GM19397 (cell line): ENCODE measurements at regions not wholly inside any gene's neighbourhood (a gene's known extent, or its start where the extent isn't known, plus 50 kb on each side); places are given as distances from the start of the nearest gene placed in this dataset.
"Not testable (repeated sequence)": the region's sequence is repeated elsewhere in the genome, so short reads cannot be mapped to it uniquely, and the experiment has no call there.

ENCODE experiments used
- ATAC-seq: cut with Tn5 transposase; IDR thresholded peaks from one replicate; pipeline ENCODE4 v1.9.1; 2021; ENCODE audit warnings: mild to moderate bottlenecking, moderate library complexity; ENCODE audit not compliant: unreplicated experiment

DNA sequence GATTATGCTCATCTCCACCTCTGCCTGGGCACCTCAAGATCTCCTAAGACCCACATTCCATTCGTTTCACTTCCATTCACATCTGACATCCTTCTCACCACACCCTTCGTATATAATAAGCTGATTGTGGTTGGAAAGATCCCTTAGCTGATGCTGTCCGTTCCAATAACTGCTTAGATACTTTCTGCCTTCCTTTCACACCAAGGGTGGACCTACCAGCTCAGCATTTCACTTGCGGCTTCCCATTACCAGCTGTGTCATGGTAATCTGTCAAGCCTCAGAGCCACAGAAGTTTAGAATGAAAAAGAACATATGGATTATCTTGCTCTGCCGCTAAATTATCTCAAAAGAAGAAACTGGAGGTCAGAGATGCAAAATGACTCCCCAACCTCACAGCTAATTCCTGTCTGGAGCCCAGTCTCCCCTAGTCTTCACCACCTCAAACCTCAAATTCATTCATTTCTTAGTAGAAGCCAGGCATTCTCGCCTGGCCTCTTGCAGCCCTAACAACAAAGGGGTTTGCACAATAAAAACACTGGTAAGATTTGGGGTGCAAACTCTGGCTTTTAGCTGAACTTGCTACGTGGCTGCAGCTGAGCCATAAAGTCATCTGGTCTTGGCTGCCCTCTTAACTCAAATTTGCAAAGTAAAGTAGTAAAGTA, 182.8 kb upstream of the HS3ST3A1 start:
- ATAC-seq: no peak

DNA sequence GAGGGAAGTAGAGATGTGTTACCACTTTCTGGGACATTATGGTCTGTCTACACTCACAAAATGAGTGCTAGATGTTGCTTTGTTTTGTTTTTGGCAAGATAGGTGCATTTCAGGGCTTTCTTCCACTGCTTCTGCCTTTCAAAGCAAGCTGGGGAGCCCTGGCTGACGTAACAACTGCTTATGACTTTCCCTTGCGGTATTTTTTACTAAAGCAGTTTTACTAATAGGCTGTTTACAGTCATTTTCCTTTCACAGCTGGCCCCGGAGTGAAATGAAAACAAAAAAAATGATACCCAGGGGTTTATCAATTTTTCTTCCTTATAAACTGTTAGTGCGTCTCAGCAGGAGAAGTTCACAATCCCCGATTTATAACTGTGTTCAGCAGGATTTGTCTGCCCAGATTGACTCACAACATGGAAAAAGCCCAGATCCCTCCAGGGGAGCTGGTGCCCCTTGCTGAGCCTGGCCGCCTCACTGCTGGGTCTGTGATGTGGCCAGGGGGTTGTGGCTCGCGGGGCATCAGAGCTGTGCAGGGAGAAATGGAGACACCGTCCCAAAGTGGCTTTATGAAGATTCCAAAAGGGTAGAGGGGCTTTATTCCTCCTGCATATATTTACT, 184.4 kb upstream of the HS3ST3A1 start:
- ATAC-seq: no peak

DNA sequence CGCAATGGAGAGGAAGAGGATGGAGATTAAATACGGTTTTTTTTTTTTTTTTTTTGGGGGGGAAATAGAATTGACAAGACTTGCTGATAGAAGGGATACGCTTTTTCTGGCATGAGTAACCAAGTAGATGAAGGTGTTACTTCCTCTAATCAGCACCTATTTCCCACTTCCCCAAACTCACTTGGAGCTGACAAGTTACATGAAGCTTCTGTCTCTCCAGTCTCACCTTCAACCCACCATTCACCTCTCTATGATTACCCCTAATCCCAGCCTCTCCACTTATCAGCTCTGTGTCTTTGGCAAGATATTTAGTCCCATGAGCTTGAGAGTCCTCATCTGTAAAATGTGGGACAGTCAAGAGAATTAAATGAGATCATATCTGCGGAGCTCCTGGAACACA, 185.9 kb upstream of the HS3ST3A1 start:
- ATAC-seq: no peak

- ATAC-seq: no peak
These were observed 186.7 kb upstream of the HS3ST3A1 start for GRCh38 chr17:13788385-13788784.

DNA sequence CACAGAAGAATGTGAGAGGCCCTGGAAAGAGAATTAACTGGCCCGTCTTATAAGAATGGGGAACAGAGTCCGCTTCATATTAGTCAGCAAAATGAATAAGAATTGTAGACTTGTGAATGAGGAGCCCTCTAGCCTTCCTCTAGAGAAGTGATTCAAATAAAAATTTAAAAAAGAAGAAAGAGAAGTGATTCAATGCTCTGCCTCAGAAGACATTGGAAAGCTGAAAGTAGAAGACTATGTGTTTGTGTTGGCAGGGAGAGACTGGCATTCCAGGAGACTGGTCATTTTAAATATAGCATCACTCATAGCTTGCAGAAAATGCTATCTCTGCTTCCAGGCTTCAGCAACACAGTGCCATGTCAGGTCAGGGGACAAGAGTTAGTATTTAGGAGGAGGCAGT, 190.6 kb upstream of the HS3ST3A1 start:
- no peak for ATAC-seq

DNA sequence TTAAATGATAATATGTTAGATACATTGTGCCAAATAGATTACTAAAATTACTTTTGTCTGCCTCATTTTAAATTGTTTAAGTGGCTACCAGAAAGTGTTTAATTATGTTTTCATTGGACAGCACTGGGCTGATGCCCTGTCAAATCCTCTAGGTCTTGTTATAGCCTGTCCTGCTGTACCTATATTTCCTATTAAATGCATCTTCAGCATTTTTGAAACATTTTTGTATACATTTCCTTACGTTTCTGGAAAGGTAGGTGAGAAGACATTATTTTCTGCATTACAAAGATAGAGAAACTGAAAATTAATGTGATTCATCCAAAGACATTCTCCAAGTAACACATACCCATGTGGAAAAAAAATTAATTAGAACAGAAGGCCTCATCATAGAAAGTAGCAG, 192.2 kb upstream of the HS3ST3A1 start:
- no peak for ATAC-seq

DNA sequence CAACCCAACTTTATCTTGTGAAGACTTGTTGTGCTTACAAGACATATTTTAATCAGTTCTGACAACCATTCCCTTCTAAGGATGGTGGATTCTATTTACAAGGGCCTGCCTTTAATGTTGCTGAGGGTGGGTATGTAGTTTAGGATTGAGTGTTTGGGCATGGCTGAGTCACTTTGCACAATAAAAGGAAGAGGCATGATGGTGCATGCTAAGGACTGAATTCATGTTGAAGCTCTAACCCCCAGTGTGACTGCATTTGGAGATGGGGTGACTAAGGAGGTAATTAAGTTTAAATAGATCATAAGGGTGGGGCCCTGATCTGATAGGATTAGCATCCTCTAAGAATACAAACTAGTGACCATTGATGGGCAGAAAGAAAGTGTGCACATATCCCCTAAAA, 196.1 kb upstream of the HS3ST3A1 start:
- no peak for ATAC-seq

- ATAC-seq: no peak
These were observed 204.4 kb upstream of the HS3ST3A1 start for GRCh38 chr17:13806092-13806491.

- no peak for ATAC-seq
These were observed 205.4 kb upstream of the HS3ST3A1 start for GRCh38 chr17:13807103-13807502.

GRCh38 chr17:13812350-13812749, 210.6 kb upstream of the HS3ST3A1 start:
- no peak for ATAC-seq

GRCh38 chr17:13813347-13814240, 211.9 kb upstream of the HS3ST3A1 start:
- ATAC-seq: no peak

DNA sequence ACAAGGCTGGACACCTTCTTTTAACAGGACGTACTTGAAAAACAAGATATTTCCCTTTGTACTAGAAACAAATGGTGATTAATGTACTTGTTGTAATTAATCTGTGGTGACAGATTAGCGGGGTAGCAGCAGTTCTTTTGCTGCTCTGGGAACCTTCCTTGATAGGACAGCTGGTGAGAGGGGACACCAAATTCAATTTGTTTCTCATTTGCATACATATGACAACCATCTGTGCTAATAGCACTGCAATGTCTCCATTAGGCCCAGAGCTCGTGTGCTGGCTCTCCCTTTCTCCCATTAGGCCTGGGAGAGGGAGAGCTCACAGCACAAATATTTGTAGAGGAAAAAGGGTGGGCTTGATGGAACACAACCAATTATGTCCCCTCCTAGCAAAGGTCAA, 221.0 kb upstream of the HS3ST3A1 start:
- no peak for ATAC-seq

- ATAC-seq: no peak
These were observed 223.9 kb upstream of the HS3ST3A1 start for GRCh38 chr17:13825526-13826040.

DNA sequence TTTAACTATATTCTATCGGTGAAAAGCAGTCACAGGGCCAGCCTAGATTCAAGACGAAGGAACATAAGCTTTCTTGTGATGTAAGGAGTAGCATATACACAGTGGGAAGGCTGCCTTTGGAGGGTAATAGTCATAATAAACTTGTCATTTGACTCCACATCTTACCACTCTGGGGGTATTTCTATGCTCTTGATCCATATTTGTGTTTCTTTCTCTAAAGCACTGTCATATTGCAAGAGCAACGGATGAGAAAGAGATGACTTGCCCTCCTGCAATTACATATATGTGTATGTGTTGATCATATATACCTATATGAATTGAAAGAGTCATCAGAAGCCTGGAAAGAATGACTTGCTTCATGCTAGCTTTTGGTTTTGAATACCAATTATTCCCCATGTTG, 225.4 kb upstream of the HS3ST3A1 start:
- no peak for ATAC-seq

DNA sequence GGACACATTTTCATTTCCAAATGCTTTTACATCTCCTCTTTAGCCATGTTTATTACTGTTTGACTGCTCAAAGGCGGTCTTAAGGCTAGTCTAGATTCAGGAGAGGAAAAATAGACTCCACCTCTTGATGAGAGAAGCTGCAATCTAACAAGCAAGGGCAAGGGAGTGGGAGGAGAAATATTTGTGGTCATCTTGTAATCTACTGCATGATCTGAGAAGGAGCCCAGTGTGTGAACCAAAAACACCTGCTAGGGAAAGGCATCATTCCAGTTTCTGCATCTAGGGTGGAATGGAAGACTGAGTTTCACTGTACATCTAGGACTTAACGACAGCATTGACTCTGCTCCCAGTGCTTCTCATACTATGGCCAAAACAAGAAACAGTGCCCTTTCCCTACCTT, 232.2 kb upstream of the HS3ST3A1 start:
- no peak for ATAC-seq

GRCh38 chr17:13835151-13835550, 233.4 kb upstream of the HS3ST3A1 start:
- no peak for ATAC-seq

GRCh38 chr17:13837417-13837816, 231.9 kb upstream of the COX10 start:
- ATAC-seq: no peak

DNA sequence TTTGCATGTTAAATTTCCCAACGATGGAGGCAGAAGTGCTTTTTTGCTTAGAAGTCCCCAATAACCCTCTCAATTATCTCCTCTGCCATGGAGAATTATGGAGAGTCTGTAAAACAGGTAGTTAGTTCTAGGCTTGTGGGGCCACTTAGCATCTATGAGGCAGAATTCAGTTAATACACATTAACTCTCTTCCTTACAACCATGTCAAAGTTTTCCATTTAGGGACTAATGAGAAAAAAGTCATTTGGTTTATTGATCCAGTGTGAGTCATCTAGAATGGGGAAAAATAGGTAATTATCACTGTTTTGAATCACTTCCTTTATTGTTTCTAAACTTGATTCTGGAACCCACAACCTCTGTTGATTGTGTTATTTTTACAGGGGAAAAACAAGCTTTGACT, 229.1 kb upstream of the COX10 start:
- ATAC-seq: no peak

GRCh38 chr17:13843862-13844635, 225.3 kb upstream of the COX10 start:
- no peak for ATAC-seq

GRCh38 chr17:13851889-13852288, 217.4 kb upstream of the COX10 start:
- ATAC-seq: no peak

DNA sequence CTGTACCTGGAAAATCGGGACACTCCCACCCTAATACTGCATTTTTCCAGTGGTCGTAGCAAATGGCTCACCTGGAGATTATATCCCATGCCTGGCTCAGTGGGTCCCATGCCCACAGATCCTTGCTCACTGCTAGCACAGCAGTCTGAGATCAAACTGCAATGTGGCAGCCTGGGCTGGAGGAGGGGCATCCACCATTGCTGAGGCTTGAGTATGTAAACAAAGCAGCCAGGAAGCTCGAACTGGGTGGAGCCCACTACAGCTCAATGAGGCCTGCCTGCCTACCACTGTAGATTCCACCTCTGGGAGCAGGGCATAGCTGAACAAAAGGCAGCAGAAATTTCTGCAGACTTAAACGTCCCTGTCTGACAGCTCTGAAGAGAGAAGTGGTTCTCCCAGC, 213.6 kb upstream of the COX10 start:
- ATAC-seq: not testable (repeated sequence)
